Activated naive CD4-positive, alpha-beta T cell treated with anti-CD3 and anti-CD28 coated beads for 36 hours (primary cell): ENCODE measurements at regions not wholly inside any gene's neighbourhood (a gene's known extent, or its start where the extent isn't known, plus 50 kb on each side); places are given as distances from the start of the nearest gene placed in this dataset.

Source experiments
- CTCF ChIA-PET: fragments of 350-600 bp; sonication (Branson Sonifier 250); formaldehyde crosslinking; loops from one replicate; lab custom pipeline; 2021; ENCODE audit warnings: antibody characterized with exemption; lab: Charles Lee
- DNase-seq: peaks from one replicate; pipeline ENCODE4 v3.0.0-alpha.2; 2020
- H3K27ac Mint-ChIP-seq: one replicate; pipeline ENCODE4 v1.8.0; 2021; ENCODE audit warnings: mild to moderate bottlenecking, mixed read lengths
- H3K27me3 Mint-ChIP-seq: one replicate; pipeline ENCODE4 v1.8.0; 2021; ENCODE audit warnings: low read depth, mixed read lengths
- H3K36me3 Mint-ChIP-seq: one replicate; pipeline ENCODE4 v1.8.0; 2021; ENCODE audit warnings: low read depth, mixed read lengths
- H3K4me1 Mint-ChIP-seq: one replicate; pipeline ENCODE4 v1.8.0; 2021; ENCODE audit warnings: low read depth, mixed read lengths
- H3K4me3 Mint-ChIP-seq: one replicate; pipeline ENCODE4 v1.8.0; 2021; ENCODE audit warnings: mild to moderate bottlenecking, moderate library complexity, mixed read lengths
- H3K9me3 Mint-ChIP-seq: one replicate; pipeline ENCODE4 v1.8.0; 2021; ENCODE audit warnings: mixed read lengths
- intact Hi-C: fragments of 100-400 bp; cut with micrococcal nuclease; formaldehyde crosslinking; loops from one replicate; pipeline ENCODE4 v1.15.1; 2023

GRCh38 chr12:78315028-78315427 is 484.3 kb downstream of the NAV3 start:
- Mint-ChIP-seq H3K36me3 (no peaks in the 10 kb centered on the region), H3K4me1 (no peaks in the 10 kb centered on the region), H3K27ac (no peak overlapping the region), H3K9me3 (peaks cover 2% of the 10 kb centered on the region), H3K4me3 (no peak overlapping the region), H3K27me3 (no peaks in the 10 kb centered on the region)
- CTCF ChIA-PET, result interaction anchor here (0.6 kb wide), 1 partner anchor 94 kb away, joined by 3 read pairs; no protein-coding TSS in a partner anchor
- intact Hi-C loops, result no loop called here
- no peak for DNase-seq

- Mint-ChIP-seq H3K36me3 (no peaks in the 10 kb centered on the region), H3K4me3 (no peak overlapping the region), H3K27ac (no peak overlapping the region), H3K4me1 (no peaks in the 10 kb centered on the region), H3K9me3 (peaks cover 6% of the 10 kb centered on the region), H3K27me3 (no peaks in the 10 kb centered on the region)
- CTCF ChIA-PET, result no interaction called here
- intact Hi-C loops, result no loop called here
- no peak for DNase-seq
Observed at GRCh38 chr12:78316136-78316535, 485.4 kb downstream of the NAV3 start.

- intact Hi-C loops, result no loop called here
- no peak for DNase-seq
- Mint-ChIP-seq H3K27me3 (no peaks in the 10 kb centered on the region), H3K9me3 (peaks cover 7% of the 10 kb centered on the region), H3K36me3 (no peaks in the 10 kb centered on the region), H3K4me1 (no peaks in the 10 kb centered on the region), H3K4me3 (no peak overlapping the region), H3K27ac (no peak overlapping the region)
- CTCF ChIA-PET, result no interaction called here
Observed at GRCh38 chr12:78316631-78317468, 486.2 kb downstream of the NAV3 start.

GRCh38 chr12:78321696-78322095 is 491.0 kb downstream of the NAV3 start:
- intact Hi-C loops, result no loop called here
- no peak overlapping the region for H3K4me3 Mint-ChIP-seq
- CTCF ChIA-PET, result no interaction called here
- H3K9me3 Mint-ChIP-seq, result peaks cover 7% of the 10 kb centered on the region
- H3K36me3 Mint-ChIP-seq, result no peaks in the 10 kb centered on the region
- no peak for DNase-seq
- H3K4me1 Mint-ChIP-seq, result no peaks in the 10 kb centered on the region
- no peak overlapping the region for H3K27ac Mint-ChIP-seq
- H3K27me3 Mint-ChIP-seq, result no peaks in the 10 kb centered on the region

GRCh38 chr12:78323226-78323625 is 492.5 kb downstream of the NAV3 start:
- CTCF ChIA-PET, result no interaction called here
- no peak overlapping the region for H3K4me3 Mint-ChIP-seq
- no peaks in the 10 kb centered on the region for H3K27me3 Mint-ChIP-seq
- DNase-seq, result no peak
- H3K27ac Mint-ChIP-seq, result no peak overlapping the region
- no peaks in the 10 kb centered on the region for H3K36me3 Mint-ChIP-seq
- peaks cover 7% of the 10 kb centered on the region for H3K9me3 Mint-ChIP-seq
- intact Hi-C loops, result no loop called here
- H3K4me1 Mint-ChIP-seq, result no peaks in the 10 kb centered on the region

GRCh38 chr12:78324234-78324633 is 493.5 kb downstream of the NAV3 start:
- Mint-ChIP-seq H3K27me3 (no peaks in the 10 kb centered on the region), H3K4me3 (no peak overlapping the region), H3K36me3 (no peaks in the 10 kb centered on the region), H3K4me1 (no peaks in the 10 kb centered on the region), H3K9me3 (peaks cover 7% of the 10 kb centered on the region), H3K27ac (no peak overlapping the region)
- no peak for DNase-seq
- CTCF ChIA-PET, result interaction anchor here (0.6 kb wide), 1 partner anchor 59 kb away, joined by 4 read pairs; no protein-coding TSS in a partner anchor
- intact Hi-C loops, result no loop called here

- Mint-ChIP-seq H3K9me3 (no peaks in the 10 kb centered on the region), H3K36me3 (no peaks in the 10 kb centered on the region), H3K27ac (no peak overlapping the region), H3K4me1 (no peaks in the 10 kb centered on the region), H3K4me3 (no peak overlapping the region), H3K27me3 (no peaks in the 10 kb centered on the region)
- CTCF ChIA-PET, result no interaction called here
- DNase-seq, result no peak
- intact Hi-C loops, result no loop called here
Observed at GRCh38 chr12:78328524-78328923, 497.8 kb downstream of the NAV3 start.

- DNase-seq, result no peak
- CTCF ChIA-PET, result no interaction called here
- H3K9me3 Mint-ChIP-seq, result peaks cover 2% of the 10 kb centered on the region
- intact Hi-C loops, result no loop called here
- no peak overlapping the region for H3K27ac Mint-ChIP-seq
- no peak overlapping the region for H3K4me3 Mint-ChIP-seq
- no peaks in the 10 kb centered on the region for H3K27me3 Mint-ChIP-seq
- no peaks in the 10 kb centered on the region for H3K36me3 Mint-ChIP-seq
- H3K4me1 Mint-ChIP-seq, result no peaks in the 10 kb centered on the region
Observed at GRCh38 chr12:78330131-78330530, 499.4 kb downstream of the NAV3 start.

GRCh38 chr12:78331181-78331580 is 500.5 kb downstream of the NAV3 start:
- no peak for DNase-seq
- CTCF ChIA-PET, result no interaction called here
- H3K4me3 Mint-ChIP-seq, result no peak overlapping the region
- no peaks in the 10 kb centered on the region for H3K4me1 Mint-ChIP-seq
- intact Hi-C loops, result no loop called here
- no peak overlapping the region for H3K27ac Mint-ChIP-seq
- H3K27me3 Mint-ChIP-seq, result no peaks in the 10 kb centered on the region
- H3K9me3 Mint-ChIP-seq, result peaks cover 2% of the 10 kb centered on the region
- H3K36me3 Mint-ChIP-seq, result no peaks in the 10 kb centered on the region

GRCh38 chr12:78331753-78332152 is 501.1 kb downstream of the NAV3 start:
- no peaks in the 10 kb centered on the region for H3K36me3 Mint-ChIP-seq
- H3K27ac Mint-ChIP-seq, result no peak overlapping the region
- peaks cover 2% of the 10 kb centered on the region for H3K9me3 Mint-ChIP-seq
- DNase-seq, result no peak
- CTCF ChIA-PET, result no interaction called here
- H3K27me3 Mint-ChIP-seq, result no peaks in the 10 kb centered on the region
- intact Hi-C loops, result no loop called here
- no peak overlapping the region for H3K4me3 Mint-ChIP-seq
- no peaks in the 10 kb centered on the region for H3K4me1 Mint-ChIP-seq

- Mint-ChIP-seq H3K4me3 (no peak overlapping the region), H3K9me3 (peaks cover 3% of the 10 kb centered on the region), H3K27ac (no peak overlapping the region), H3K4me1 (no peaks in the 10 kb centered on the region), H3K27me3 (no peaks in the 10 kb centered on the region), H3K36me3 (no peaks in the 10 kb centered on the region)
- no peak for DNase-seq
- intact Hi-C loops, result no loop called here
- CTCF ChIA-PET, result no interaction called here
Observed at GRCh38 chr12:78338054-78338785, 507.5 kb downstream of the NAV3 start.

- no peaks in the 10 kb centered on the region for H3K36me3 Mint-ChIP-seq
- intact Hi-C loops, result no loop called here
- H3K27ac Mint-ChIP-seq, result no peak overlapping the region
- H3K4me1 Mint-ChIP-seq, result no peaks in the 10 kb centered on the region
- CTCF ChIA-PET, result no interaction called here
- H3K4me3 Mint-ChIP-seq, result no peak overlapping the region
- no peaks in the 10 kb centered on the region for H3K27me3 Mint-ChIP-seq
- H3K9me3 Mint-ChIP-seq, result peaks cover 12% of the 10 kb centered on the region
- DNase-seq, result no peak
Observed at GRCh38 chr12:78340406-78340805, 509.7 kb downstream of the NAV3 start.

GRCh38 chr12:78343657-78344056 is 513.0 kb downstream of the NAV3 start:
- intact Hi-C loops, result no loop called here
- DNase-seq, result no peak
- CTCF ChIA-PET, result no interaction called here
- Mint-ChIP-seq H3K9me3 (peaks cover 21% of the 10 kb centered on the region), H3K27me3 (no peaks in the 10 kb centered on the region), H3K27ac (no peak overlapping the region), H3K4me3 (no peak overlapping the region), H3K36me3 (no peaks in the 10 kb centered on the region), H3K4me1 (no peaks in the 10 kb centered on the region)
